ENCODE measurements at regions not wholly inside any gene's neighbourhood (a gene's known extent, or its start where the extent isn't known, plus 50 kb on each side); places are given as distances from the start of the nearest gene placed in this dataset.

DNA sequence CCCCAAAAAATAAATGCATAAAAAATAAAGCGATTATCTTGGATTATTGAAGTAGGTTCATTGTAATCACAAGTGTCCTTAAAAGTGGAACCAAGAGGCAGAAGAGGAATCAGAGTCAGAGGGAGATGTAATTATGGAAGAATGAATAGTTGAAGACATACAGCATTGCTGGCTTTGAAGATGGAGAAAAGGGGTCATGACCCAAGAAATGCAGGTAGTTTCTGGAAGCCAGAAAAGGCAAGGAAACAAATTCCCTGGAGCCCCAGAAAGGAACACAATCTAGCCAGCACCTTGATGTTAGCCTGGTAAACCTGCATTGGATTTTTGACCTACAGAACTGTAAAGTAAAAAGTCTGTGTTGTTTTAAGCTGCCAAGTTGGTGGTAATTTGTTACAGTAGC, 57.5 kb upstream of the PTGR2 start:
- TF ChIP-seq, protein P1, sequence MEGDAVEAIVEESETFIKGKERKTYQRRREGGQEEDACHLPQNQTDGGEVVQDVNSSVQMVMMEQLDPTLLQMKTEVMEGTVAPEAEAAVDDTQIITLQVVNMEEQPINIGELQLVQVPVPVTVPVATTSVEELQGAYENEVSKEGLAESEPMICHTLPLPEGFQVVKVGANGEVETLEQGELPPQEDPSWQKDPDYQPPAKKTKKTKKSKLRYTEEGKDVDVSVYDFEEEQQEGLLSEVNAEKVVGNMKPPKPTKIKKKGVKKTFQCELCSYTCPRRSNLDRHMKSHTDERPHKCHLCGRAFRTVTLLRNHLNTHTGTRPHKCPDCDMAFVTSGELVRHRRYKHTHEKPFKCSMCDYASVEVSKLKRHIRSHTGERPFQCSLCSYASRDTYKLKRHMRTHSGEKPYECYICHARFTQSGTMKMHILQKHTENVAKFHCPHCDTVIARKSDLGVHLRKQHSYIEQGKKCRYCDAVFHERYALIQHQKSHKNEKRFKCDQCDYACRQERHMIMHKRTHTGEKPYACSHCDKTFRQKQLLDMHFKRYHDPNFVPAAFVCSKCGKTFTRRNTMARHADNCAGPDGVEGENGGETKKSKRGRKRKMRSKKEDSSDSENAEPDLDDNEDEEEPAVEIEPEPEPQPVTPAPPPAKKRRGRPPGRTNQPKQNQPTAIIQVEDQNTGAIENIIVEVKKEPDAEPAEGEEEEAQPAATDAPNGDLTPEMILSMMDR (IDR thresholded peaks at IDR 0.05): no peak
- TF ChIP-seq POLR2A (IDR thresholded peaks at IDR 0.05): no peak

Measured in heart left ventricle (tissue), 13 donors.